IPS-20b (cell line): ENCODE measurements at regions not wholly inside any gene's neighbourhood (a gene's known extent, or its start where the extent isn't known, plus 50 kb on each side); places are given as distances from the start of the nearest gene placed in this dataset.

Source experiments
- H3K27ac ChIP-seq: one replicate; pipeline ENCODE4 v1.5.1; 2013; ENCODE audit warnings: low read length
- H3K27me3 ChIP-seq: 2 replicates; pipeline ENCODE4 v1.6.1; 2013; ENCODE audit warnings: mild to moderate bottlenecking, low read length, inconsistent platforms; ENCODE audit not compliant: insufficient read depth
- H3K36me3 ChIP-seq: 2 replicates; pipeline ENCODE4 v1.6.1; 2013; ENCODE audit warnings: low read depth, mild to moderate bottlenecking, inconsistent platforms, low read length, moderate library complexity; ENCODE audit not compliant: insufficient read depth
- H3K4me1 ChIP-seq: 2 replicates; pipeline ENCODE4 v1.6.1; 2013; ENCODE audit warnings: mild to moderate bottlenecking, control low read depth, inconsistent platforms, low read length, moderate library complexity; ENCODE audit not compliant: insufficient read depth
- H3K4me3 ChIP-seq: 2 replicates; pipeline ENCODE4 v1.5.1; 2013; ENCODE audit warnings: mild to moderate bottlenecking, low read length, inconsistent platforms
- H3K9ac ChIP-seq: 2 replicates; pipeline ENCODE4 v1.6.1; 2013; ENCODE audit warnings: low read depth, mild to moderate bottlenecking, inconsistent platforms, low read length, moderate library complexity
- H3K9me3 ChIP-seq: 2 replicates; pipeline ENCODE4 v1.6.1; 2013; ENCODE audit warnings: mild to moderate bottlenecking, low read depth, low read length, inconsistent platforms; ENCODE audit not compliant: insufficient read depth

- Histone ChIP-seq H3K27ac (no peak overlapping the region), H3K4me1 (no peaks in the 10 kb centered on the region), H3K4me3 (no peak overlapping the region), H3K36me3 (no peaks in the 10 kb centered on the region), H3K9me3 (peaks cover 8% of the 10 kb centered on the region), H3K9ac (no peak overlapping the region), H3K27me3 (no peaks in the 10 kb centered on the region)
Observed at GRCh38 chr10:56927701-56928100, 566.6 kb upstream of the ZWINT start.

GRCh38 chr10:56920601-56921261 is 559.7 kb upstream of the ZWINT start:
- Histone ChIP-seq H3K9ac (no peak overlapping the region), H3K36me3 (no peaks in the 10 kb centered on the region), H3K27ac (no peak overlapping the region), H3K4me1 (peaks cover 3% of the 10 kb centered on the region; the same call in 1 of the 2 replicates), H3K9me3 (peaks cover 8% of the 10 kb centered on the region; the same call in 1 of the 2 replicates), H3K4me3 (no peak overlapping the region), H3K27me3 (no peaks in the 10 kb centered on the region)

- no peaks in the 10 kb centered on the region for H3K27me3 ChIP-seq
- H3K9ac ChIP-seq, result no peak overlapping the region
- no peaks in the 10 kb centered on the region for H3K9me3 ChIP-seq
- H3K36me3 ChIP-seq, result no peaks in the 10 kb centered on the region
- H3K4me3 ChIP-seq, result no peak overlapping the region
- H3K4me1 ChIP-seq, result peaks cover under 1% of the 10 kb centered on the region; the same call in 1 of the 2 replicates
- H3K27ac ChIP-seq, result no peak overlapping the region
Observed at GRCh38 chr10:56912043-56912442, 551.0 kb upstream of the ZWINT start.

- Histone ChIP-seq H3K4me3 (no peak overlapping the region), H3K4me1 (no peaks in the 10 kb centered on the region), H3K9me3 (no peaks in the 10 kb centered on the region), H3K27me3 (no peaks in the 10 kb centered on the region), H3K27ac (no peak overlapping the region), H3K36me3 (no peaks in the 10 kb centered on the region), H3K9ac (no peak overlapping the region)
Observed at GRCh38 chr10:56905051-56905450, 544.0 kb upstream of the ZWINT start.

GRCh38 chr10:56902554-56902953 is 541.5 kb upstream of the ZWINT start:
- Histone ChIP-seq H3K9ac (no peak overlapping the region), H3K9me3 (no peaks in the 10 kb centered on the region), H3K4me3 (no peak overlapping the region), H3K27me3 (no peaks in the 10 kb centered on the region), H3K27ac (no peak overlapping the region), H3K36me3 (no peaks in the 10 kb centered on the region), H3K4me1 (no peaks in the 10 kb centered on the region)

GRCh38 chr10:56895306-56895705 is 534.2 kb upstream of the ZWINT start:
- Histone ChIP-seq H3K4me3 (no peak overlapping the region), H3K27ac (no peak overlapping the region), H3K27me3 (no peaks in the 10 kb centered on the region), H3K9ac (no peak overlapping the region), H3K36me3 (no peaks in the 10 kb centered on the region), H3K4me1 (no peaks in the 10 kb centered on the region), H3K9me3 (no peaks in the 10 kb centered on the region)

- Histone ChIP-seq H3K9ac (no peak overlapping the region), H3K36me3 (no peaks in the 10 kb centered on the region), H3K4me3 (no peak overlapping the region), H3K27me3 (no peaks in the 10 kb centered on the region), H3K4me1 (peaks cover 3% of the 10 kb centered on the region; the same call in 1 of the 2 replicates), H3K27ac (no peak overlapping the region), H3K9me3 (no peaks in the 10 kb centered on the region)
Observed at GRCh38 chr10:56881218-56881617, 520.2 kb upstream of the ZWINT start.

- no peak overlapping the region for H3K9ac ChIP-seq
- no peaks in the 10 kb centered on the region for H3K27me3 ChIP-seq
- no peak overlapping the region for H3K4me3 ChIP-seq
- H3K4me1 ChIP-seq, result peaks cover 3% of the 10 kb centered on the region; the same call in 1 of the 2 replicates
- no peaks in the 10 kb centered on the region for H3K36me3 ChIP-seq
- no peaks in the 10 kb centered on the region for H3K9me3 ChIP-seq
- H3K27ac ChIP-seq, result no peak overlapping the region
Observed at GRCh38 chr10:56880606-56881005, 519.5 kb upstream of the ZWINT start.

GRCh38 chr10:56874950-56875349 is 513.9 kb upstream of the ZWINT start:
- Histone ChIP-seq H3K27ac (no peak overlapping the region), H3K27me3 (no peaks in the 10 kb centered on the region), H3K9me3 (no peaks in the 10 kb centered on the region), H3K4me3 (no peak overlapping the region), H3K4me1 (peaks cover 3% of the 10 kb centered on the region; the same call in 1 of the 2 replicates), H3K36me3 (no peaks in the 10 kb centered on the region), H3K9ac (no peak overlapping the region)

GRCh38 chr10:56871160-56871668 is 510.2 kb upstream of the ZWINT start:
- H3K27me3 ChIP-seq, result no peaks in the 10 kb centered on the region
- H3K36me3 ChIP-seq, result no peaks in the 10 kb centered on the region

GRCh38 chr10:56867236-56867635 is 506.2 kb upstream of the ZWINT start:
- H3K9me3 ChIP-seq, result no peaks in the 10 kb centered on the region
- no peak overlapping the region for H3K27ac ChIP-seq
- H3K4me3 ChIP-seq, result no peak overlapping the region
- H3K36me3 ChIP-seq, result no peaks in the 10 kb centered on the region
- H3K9ac ChIP-seq, result no peak overlapping the region
- no peaks in the 10 kb centered on the region for H3K27me3 ChIP-seq
- no peaks in the 10 kb centered on the region for H3K4me1 ChIP-seq

More at GRCh38 chr10:56871160-56871668, 510.2 kb upstream of the ZWINT start:
- Histone ChIP-seq H3K4me1 (no peaks in the 10 kb centered on the region), H3K9me3 (no peaks in the 10 kb centered on the region), H3K4me3 (no peak overlapping the region), H3K9ac (no peak overlapping the region), H3K27ac (no peak overlapping the region)

GRCh38 chr10:56856569-56856968 is 495.5 kb upstream of the ZWINT start:
- Histone ChIP-seq H3K9me3 (no peaks in the 10 kb centered on the region), H3K36me3 (no peaks in the 10 kb centered on the region), H3K27me3 (no peaks in the 10 kb centered on the region), H3K4me3 (no peak overlapping the region), H3K4me1 (no peaks in the 10 kb centered on the region), H3K27ac (no peak overlapping the region), H3K9ac (no peak overlapping the region)
